Neutrophil (primary cell): ENCODE measurements at regions not wholly inside any gene's neighbourhood (a gene's known extent, or its start where the extent isn't known, plus 50 kb on each side); places are given as distances from the start of the nearest gene placed in this dataset.

Experiments
- H3K27ac ChIP-seq: fragments of 200-600 bp; sonication (generic); 2 replicates; pipeline ENCODE4 v1.5.1; 2016; ENCODE audit warnings: mild to moderate bottlenecking, moderate library complexity
- H3K27me3 ChIP-seq: fragments of 200-600 bp; sonication (generic); 2 replicates; pipeline ENCODE4 v1.6.0; 2016; ENCODE audit warnings: mild to moderate bottlenecking
- H3K36me3 ChIP-seq: fragments of 200-600 bp; sonication (generic); 2 replicates; pipeline ENCODE4 v1.5.1; 2017
- H3K4me1 ChIP-seq, 2 experiments: fragments of 200-600 bp in 1 of 2; sonication (generic) in 1 of 2; 1 replicate in 1 of 2; 2 replicates in 1 of 2; pipeline versions ENCODE4 v1.5.1 to v1.6.1; 2013 to 2016; ENCODE audit warnings: low read depth in 1 of 2, low read length in 1 of 2, mild to moderate bottlenecking in 1 of 2, moderate library complexity in 1 of 2; ENCODE audit not compliant: control insufficient read depth in 1 of 2, insufficient read depth in 1 of 2
- H3K4me3 ChIP-seq, 2 experiments: fragments of 200-600 bp in 1 of 2; sonication (generic) in 1 of 2; 1 replicate in 1 of 2; 2 replicates in 1 of 2; pipeline ENCODE4 v1.5.1; 2013 to 2016; ENCODE audit warnings: low read depth in 1 of 2, low read length in 1 of 2, mild to moderate bottlenecking in 1 of 2, moderate library complexity in 1 of 2
- H3K9me3 ChIP-seq: fragments of 200-600 bp; sonication (generic); 2 replicates; pipeline ENCODE4 v1.5.1; 2016
- TF ChIP-seq, protein P1 (sequence below): fragments of 200-600 bp; sonication (generic); IDR thresholded peaks from 2 replicates; pipeline ENCODE4 v1.5.1; 2016; ENCODE audit warnings: antibody characterized with exemption

DNA sequence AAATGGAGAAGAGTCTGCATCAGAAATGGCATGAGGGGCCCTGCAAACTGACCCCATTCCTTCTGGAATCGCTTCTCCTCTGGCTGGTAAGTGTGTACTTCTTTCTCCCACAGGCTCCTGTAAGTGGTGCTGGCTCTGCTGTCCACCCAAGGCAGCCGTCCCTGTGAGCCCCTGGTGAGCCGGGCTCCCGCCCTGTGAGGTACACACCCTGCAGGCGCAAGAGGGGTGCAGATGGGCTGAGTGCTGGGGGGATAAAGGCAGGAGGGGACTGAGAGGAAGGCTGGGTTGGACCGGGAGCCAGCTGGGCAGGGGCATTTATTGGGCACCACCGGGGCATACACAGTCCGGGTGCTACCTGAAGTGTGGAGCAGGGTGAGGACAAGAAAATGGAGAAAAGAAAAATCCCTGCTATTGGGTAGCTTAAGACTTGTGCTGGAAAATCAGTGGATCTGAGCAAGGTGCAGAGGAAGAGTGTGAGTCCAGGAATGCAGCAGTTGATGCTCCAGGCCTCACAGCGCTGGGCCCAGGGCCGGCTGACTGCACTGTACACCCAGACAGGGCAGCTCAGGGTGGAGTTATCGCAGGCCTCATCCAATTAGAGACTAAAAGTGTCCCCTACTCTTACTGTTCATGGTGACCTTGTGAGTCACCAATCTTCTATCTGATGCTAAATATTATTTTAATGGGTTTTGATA, 455.1 kb upstream of the B3GAT1 start:
- Histone ChIP-seq H3K4me3 (no peak overlapping the region), H3K27me3 (no peaks in the 10 kb centered on the region), H3K4me1 (no peaks in the 10 kb centered on the region), H3K9me3 (no peaks in the 10 kb centered on the region), H3K27ac (no peak overlapping the region), H3K36me3 (no peaks in the 10 kb centered on the region)
- TF ChIP-seq, protein P1, sequence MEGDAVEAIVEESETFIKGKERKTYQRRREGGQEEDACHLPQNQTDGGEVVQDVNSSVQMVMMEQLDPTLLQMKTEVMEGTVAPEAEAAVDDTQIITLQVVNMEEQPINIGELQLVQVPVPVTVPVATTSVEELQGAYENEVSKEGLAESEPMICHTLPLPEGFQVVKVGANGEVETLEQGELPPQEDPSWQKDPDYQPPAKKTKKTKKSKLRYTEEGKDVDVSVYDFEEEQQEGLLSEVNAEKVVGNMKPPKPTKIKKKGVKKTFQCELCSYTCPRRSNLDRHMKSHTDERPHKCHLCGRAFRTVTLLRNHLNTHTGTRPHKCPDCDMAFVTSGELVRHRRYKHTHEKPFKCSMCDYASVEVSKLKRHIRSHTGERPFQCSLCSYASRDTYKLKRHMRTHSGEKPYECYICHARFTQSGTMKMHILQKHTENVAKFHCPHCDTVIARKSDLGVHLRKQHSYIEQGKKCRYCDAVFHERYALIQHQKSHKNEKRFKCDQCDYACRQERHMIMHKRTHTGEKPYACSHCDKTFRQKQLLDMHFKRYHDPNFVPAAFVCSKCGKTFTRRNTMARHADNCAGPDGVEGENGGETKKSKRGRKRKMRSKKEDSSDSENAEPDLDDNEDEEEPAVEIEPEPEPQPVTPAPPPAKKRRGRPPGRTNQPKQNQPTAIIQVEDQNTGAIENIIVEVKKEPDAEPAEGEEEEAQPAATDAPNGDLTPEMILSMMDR: no peak

DNA sequence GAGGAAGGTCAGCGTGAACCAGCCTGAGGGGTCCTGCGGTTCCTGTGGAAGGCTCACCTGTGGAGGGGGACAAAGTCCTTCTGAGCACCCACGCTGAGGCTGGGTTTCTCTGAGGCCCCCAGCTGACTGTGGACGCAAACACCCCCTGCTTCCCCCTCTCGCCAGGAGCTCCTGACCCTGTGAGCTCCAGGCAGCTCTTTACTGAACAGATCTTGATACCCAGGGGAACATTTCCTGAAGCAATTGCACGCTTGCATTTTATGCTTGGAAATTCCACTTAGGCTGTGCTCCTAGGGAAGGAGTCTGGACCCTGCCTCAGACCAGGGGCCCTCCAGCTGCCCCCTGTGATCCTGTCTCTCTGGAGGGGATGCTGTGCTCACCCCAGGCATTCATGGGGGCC, 454.2 kb upstream of the B3GAT1 start:
- TF ChIP-seq, protein P1: no peak
- Histone ChIP-seq H3K27ac (no peak overlapping the region), H3K4me1 (no peaks in the 10 kb centered on the region), H3K9me3 (no peaks in the 10 kb centered on the region), H3K27me3 (no peaks in the 10 kb centered on the region), H3K36me3 (no peaks in the 10 kb centered on the region), H3K4me3 (no peak overlapping the region)

DNA sequence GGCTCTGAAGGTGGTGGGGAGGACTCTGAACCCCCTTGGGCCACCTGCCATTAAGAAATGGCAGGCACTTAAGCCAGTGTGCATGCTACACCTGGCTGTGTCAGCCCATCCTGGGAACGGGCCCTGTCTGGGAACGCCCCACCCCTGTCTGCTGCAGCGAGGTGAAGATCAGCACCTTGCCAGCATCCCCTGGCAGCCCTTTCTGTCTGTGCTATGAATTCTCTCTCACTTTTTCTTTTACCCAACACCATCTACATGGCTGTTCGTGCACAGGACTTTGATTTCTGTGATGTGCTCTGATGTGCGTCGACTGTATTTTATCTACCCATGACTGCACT, 452.9 kb upstream of the B3GAT1 start:
- Histone ChIP-seq H3K36me3 (no peaks in the 10 kb centered on the region), H3K4me3 (no peak overlapping the region), H3K9me3 (no peaks in the 10 kb centered on the region), H3K27me3 (no peaks in the 10 kb centered on the region), H3K4me1 (no peaks in the 10 kb centered on the region), H3K27ac (no peak overlapping the region)
- TF ChIP-seq, protein P1: no peak

DNA sequence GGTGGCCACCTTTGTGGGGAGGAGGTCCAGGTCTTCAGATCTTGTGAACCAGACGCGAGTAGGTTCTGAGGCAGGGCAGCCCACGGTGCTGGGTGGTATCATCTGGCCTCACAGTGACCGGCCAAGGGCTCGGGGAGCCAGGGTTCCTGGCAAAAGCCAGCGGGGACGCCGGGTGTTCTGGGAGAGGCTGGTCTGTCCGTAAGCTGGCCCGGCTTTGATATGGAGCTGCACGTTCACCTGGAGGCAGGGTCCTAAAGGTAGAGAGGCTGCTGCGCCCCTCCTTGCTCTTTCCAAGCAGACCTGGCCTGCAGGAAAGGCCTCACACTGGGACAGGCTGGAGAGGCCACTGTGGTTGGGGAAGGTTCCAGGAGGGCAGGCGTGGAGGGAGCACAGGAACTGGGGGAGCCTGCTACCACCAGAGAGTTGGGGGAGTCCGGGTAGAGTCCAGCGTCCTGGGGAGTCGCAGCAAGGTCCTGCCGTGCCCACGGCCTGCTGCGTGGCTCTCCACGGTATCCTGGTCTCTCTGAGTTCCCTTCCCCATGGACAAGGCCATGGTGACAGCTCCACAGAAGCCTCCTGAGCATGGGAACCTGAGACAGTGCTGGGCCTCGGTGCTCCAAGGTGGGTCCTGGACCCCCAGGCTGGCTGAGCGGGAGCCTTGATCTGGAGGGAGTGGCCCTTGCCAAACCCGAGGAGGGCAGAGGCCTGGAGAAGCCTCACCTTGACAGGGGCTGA, 452.4 kb upstream of the B3GAT1 start:
- H3K9me3 ChIP-seq: no peaks in the 10 kb centered on the region
- no peaks in the 10 kb centered on the region for H3K36me3 ChIP-seq
- no peaks in the 10 kb centered on the region for H3K4me1 ChIP-seq
- no peak overlapping the region for H3K4me3 ChIP-seq
- no peaks in the 10 kb centered on the region for H3K27me3 ChIP-seq
- H3K27ac ChIP-seq: no peak overlapping the region
- TF ChIP-seq, protein P1: no peak

DNA sequence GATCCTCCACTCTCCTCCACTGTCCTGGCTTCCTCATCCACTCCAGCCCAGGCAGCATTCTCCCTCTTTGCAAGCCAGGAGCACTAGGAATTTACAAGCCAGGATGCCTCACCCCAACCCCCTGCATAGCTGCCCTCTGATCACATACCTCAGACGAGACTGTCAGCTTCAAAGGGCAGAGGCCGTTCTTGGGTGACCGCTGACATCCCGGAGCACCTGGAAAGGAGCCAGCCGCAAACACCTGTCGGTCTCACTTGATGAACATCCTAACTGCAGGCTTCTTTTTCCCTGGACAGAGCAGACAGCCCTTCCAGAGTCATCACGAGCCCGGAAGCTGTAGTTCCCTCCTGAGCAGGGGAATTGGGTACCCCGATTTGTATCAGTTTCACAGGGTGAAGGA, 451.3 kb upstream of the B3GAT1 start:
- Histone ChIP-seq H3K36me3 (no peaks in the 10 kb centered on the region), H3K27ac (no peak overlapping the region), H3K4me3 (no peak overlapping the region), H3K27me3 (no peaks in the 10 kb centered on the region), H3K4me1 (no peaks in the 10 kb centered on the region), H3K9me3 (no peaks in the 10 kb centered on the region)
- TF ChIP-seq, protein P1: no peak
